NOMO-1 (cell line): ENCODE measurements at regions not wholly inside any gene's neighbourhood (a gene's known extent, or its start where the extent isn't known, plus 50 kb on each side); places are given as distances from the start of the nearest gene placed in this dataset.
A peak's percentile ranks its signal among the peaks of the same experiment; 100 is the strongest.
"Not testable (repeated sequence)": the region's sequence is repeated elsewhere in the genome, so short reads cannot be mapped to it uniquely, and the experiment has no call there.

Experiments used
- DNase-seq, 2 experiments: peaks; one replicate each; lab custom pipeline; 2025; ENCODE audit not compliant: unreplicated experiment in 2 of 2; lab: John Stamatoyannopoulos, UW

DNA sequence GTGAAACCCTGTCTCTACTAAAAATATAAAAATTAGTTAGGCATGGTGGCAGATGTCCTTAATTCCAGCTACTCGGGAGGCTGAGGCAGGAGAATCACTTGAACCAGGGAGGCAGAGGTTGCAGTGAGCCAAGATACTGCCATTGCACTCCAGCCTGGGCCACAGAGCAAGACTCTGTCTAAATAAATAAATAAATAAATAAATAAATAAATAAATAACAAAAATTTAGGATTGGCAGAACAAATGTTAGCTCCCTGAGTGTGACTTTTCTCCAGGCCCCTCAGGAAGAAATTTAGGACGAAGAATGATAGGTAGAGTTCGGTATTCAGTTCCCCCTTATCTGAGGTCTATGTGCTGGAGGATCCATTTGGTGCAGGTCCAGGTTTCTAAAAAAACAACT is 181.2 kb downstream of the CD47 start:
- not testable (repeated sequence) for DNase-seq

DNA sequence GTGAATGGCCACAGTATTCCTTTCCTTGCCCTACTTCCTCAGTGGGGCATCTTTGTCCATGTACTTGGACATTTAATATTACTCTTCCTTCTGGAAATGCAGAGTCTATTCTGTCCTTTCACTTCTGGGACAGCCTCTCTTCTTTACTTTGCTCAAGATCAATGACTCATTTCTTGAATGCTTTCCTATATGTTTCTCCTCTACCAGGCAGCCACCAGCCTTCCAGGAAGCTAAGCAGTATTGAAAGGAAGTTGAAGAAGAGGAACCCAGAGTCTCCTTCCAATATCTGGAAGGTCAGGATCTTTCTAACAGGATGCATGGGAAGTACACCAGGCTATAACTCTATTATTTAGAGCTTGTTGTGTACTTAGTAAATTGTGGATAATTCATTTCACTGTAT is 182.8 kb downstream of the CD47 start:
- DNase-seq, result no peak

DNA sequence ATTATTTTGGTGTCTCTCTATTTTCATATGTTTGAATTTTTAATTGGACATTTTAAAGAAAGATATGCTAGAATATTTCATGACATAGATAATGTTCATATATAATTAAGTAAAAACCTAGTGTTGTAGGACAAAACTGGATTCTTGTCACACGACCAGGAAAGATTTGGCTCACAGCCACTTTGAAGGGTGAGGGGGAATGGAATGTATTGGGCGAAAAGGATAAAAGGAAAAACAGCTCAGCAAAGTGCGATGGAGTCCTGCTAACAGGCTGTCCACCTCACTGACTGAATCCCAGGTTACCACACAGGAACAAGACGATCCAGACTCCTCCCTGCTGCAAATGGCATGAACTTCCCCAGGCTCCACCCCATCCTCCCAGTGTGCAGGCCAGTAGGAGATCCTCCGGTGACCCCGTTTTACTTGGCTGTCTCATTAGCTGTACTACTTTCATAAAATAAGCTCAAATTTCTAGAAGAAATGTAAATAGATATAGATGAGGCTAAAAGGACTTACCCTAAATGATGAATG is 186.2 kb downstream of the CD47 start:
- DNase-seq, result no peak

DNA sequence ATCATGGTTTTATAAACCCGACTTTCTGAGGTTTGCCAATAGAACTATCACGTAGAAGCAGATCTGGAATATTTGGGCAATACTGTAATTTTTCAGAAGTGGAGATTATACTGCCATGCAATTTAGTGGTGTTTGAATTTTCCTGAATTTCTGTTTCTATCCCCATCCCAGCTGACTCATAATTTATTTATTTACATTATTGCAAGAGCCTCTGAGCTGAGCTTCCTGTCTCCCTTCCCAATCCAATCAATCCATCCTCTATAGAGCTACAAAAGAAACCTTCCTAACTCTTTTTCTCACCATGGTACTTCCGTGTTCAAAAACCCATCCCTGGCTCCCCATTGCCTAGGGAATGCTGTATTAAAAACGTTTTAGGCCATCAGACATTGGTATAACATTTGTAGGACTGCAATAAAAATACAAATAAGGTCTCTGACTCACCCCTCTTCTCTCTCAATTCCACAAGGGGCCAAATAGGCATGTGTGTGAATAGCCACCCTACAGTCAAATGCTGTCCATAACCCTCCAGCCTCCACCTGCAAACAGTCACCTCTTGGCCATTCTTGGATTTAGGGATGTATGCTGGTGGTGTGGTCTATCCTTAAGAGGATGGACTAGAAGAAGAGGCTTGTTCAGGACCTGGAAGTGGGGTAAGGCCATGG is 190.7 kb downstream of the CD47 start:
- no peak for DNase-seq

DNA sequence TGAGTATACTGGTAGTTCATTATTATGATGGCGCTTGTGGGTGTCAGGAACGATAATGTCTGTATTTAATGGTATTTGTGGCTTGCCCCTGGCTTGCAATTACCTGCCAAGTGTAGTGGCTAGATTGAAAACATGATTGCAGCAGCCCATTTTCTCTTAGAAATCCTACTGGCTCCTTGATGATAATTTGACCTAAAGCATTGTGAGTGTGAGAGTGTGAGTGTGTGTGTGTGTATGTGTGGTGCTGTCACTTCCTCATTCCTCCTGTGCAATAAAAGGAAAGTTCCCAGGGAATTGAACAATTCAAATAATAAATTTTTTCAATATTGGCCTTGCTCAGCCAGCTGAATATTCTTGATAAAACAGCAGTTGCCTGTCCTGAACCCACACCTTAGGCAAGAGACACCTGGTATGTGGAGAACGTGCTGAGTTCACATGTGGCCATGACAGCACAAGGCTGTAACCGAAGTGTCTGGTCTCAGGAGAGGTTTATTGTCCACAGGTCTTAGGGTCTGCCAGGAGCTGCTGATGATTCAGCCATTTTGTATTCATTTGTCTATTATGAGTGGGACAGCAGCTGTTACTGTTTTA is 193.3 kb downstream of the CD47 start:
- peak in 1 of 2 experiments; percentile 10 for DNase-seq

DNA sequence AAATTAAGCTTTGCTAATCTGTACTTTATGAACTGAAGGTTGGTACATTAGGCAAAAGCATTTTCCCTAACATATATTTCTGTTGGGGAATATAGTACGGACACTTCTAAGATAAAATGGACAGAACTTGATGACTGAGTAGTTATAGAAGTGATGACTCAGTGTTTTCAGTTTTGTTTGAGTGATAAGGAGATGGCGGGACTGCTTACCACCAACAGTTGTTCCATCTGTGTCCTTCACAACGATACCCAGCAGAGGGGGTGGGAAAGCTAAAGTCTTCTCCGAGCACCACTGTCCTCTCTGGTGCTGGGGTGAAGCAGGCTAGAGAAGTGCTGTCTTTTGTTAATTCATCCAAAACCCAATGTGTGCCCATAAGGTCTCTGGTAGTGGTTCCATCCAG is 195.8 kb downstream of the CD47 start:
- no peak for DNase-seq

DNA sequence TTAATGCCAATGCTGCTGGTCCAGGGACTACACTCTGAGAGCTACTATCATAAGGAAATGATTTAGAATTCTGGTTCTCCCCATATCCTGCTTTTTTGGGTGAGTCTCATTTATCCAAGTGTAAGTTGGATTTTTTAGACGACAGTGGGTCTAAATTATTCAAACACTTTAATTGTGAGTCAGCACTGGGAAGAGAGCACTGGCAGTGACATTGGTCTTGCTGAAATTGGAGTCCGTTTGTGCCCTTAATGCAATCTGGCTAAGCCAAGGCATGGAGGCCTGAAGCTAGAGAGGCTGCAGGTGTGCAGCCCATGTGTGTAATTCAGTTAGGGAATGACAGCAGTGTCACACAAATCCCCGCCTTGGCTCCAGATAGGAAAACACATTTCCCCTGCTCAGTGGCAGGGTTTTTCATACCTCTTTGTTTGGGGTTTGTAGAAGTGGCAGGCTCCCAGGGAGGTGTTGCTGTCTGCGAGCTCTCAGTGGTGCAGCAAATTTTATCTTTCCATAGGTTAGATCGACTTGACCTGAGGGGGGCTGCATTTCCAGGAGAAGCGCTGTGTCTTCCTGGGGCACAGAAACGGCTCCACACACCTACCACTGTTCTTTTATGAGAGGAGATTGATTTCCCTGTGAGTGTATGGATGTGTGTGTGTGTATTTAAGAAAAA is 197.7 kb downstream of the CD47 start:
- no peak for DNase-seq

DNA sequence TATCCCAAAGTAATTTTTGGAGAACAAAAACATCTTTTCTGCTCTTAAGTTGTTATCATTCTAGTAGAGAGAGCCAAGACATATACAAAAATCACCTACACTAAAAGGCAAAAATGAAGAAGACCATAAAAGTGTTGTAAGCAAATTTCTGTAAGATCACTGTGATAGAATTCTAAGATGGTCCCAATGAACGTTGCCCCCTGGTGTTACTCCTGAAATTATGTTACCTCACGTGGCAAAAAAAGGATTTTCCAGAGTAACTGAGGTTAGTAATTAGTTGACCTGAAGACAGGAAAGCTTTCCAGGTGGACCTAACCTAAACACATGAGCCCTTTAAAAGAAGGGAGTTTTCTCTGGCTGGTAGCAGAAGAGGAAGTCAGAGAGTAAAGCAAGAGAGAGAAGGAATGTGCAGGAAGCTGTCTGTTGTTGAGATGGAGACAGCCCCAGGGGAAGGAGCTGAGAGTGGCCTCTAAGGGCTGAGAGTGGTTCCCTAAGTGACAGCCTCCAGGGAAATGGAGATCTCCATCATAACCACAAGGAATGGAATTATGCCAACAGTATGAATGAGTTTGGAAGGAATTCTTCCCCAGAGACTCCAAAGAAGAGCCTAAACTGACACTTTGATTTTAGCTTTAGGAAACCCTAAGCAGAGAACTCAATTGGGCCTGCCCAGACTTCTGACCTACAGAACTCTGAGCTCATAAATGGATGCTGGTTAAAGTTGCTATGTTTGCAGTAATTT is 205.9 kb downstream of the CD47 start:
- peak in 1 of 2 experiments; percentile 13 for DNase-seq

DNA sequence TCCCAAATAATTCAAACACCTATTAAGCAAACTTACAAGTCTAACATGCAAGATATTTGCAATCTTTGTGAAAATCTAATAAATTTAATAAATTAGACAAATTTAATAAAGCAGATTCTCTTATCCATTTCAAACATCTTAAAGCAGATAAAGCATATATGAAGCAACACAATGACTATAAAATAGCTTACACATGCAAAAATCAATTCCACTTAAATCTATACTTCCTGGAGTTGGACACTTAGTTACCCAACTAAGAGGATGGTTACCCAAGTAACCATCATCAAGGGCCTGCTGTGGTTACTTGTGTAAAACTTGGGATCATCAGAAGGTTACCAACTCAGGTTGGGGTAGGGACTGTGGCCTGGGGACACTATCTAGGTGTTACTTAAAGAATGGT is 206.8 kb downstream of the CD47 start:
- no peak for DNase-seq

DNA sequence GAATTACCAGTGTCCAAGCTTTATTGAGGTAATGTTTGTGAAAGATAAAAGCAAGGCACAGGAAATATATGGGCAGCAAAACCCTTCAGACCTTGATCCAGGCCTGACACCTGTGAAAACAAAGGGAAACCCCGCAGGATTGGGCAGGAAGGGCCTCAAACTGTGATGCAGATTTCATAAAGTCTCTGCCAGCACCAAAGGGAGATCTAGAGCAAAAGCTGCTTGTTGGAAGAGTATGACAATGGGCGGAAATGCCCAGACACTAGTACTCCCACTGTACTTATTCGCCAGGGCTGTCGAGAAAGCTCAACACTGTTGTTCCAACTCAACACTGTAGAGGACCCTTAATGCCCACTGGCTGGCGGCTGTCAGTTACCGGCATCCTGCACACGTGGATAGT is 207.9 kb downstream of the CD47 start:
- DNase-seq, result no peak

DNA sequence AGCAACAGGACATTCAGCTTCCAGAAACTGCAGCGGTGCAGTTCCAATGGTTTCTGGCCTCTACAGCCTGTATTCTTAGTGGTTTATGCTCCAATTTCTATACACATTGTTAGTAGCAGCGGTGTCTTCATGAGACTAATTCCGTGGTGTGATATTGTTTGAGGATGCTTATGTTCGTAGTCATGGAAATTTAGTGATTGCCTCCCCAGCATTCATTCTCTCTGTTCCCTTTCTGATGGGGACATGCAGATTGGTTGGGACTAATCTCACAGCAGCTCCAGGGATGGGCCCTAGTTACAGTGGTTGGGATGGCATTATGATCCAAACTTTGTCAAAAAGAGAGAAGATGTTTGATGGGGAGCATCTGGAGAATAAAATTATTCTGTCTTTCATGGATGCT is 208.6 kb downstream of the CD47 start:
- DNase-seq, result no peak

DNA sequence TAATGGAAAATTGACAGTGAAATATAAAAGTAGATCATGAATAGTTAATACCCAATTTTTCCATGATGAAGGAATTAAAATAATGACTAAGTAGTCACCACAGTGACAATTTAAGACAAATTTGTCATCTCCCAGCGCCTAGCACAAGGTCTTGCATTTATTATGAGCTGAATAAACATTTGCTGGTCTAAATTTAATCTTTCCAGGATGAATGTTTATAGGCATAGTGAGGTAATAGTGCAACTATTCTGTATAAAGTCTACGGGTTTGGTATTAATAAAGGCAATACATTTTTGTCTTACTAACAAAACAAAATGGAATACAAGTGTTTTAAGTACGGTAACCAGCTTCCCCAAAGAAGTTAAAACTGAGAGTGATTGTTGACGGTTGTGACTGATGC is 209.3 kb downstream of the CD47 start:
- DNase-seq, result no peak

DNA sequence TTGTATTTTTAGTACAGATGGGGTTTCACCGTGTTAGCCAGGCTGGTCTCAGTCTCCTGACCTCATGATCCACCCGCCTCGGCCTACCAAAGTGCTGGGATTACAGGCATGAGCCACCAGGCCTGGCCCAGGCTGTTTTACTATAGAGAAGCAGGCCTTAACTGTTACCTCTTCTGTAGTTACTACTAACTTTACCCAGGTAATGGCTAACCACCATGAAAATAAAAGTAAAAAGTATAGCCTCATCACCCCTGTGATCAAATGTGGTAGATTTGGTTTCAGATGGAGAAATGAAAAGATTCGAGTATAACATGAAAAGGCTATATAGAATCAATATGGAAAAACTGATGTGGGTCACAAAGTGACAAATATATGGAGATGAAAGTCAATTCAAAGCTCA is 210.1 kb downstream of the CD47 start:
- DNase-seq, result no peak

DNA sequence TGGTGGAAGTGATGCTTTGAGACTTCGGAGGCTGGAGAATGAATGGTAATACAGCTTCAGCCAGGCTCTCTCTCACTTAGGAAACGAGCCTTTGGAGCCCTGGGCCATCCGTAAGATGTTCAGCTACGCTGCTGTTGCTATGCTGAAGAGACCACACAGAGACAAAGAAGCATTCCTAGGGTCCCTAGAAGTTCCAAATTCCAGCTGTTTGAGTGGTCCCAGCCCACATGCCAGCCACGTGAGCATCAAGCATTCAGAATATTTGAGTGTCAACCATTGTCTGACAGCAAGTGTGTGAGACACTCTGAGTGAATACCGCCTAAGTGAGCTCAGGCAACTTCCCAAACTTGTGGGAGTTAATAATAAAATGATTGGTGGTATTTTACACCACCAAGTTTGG is 212.9 kb downstream of the CD47 start:
- DNase-seq, result no peak

DNA sequence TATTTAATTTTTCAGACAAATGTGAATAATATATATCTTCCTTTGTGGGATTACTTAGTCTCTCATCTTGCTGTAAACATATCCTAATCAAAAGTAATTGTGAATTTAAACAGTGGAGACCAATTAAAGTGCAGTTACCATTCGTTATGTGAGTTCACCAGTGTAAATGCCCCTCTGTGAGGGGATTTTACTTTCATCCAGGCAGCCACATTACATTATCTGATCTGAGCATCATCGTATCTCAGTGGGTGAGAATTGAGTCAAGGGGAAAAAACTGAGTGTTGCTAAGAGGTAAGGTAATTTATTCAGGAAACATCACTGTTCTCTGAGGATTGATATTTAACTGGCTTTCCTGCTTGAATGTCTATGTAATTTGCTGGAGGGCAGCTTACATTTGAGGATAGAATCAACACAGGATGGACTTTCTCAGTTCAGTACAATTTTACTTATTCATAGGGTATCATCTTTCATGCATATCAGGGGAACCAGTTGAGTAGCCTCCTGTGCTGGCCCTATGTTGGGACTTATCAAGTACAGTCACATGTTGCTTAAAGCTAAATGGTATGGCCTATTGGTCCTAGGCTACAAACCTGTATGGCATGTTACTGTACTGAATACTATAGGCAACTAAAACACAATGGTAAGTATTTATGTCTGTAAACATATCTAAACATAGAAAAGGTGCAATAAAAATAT is 219.7 kb downstream of the CD47 start:
- no peak for DNase-seq

DNA sequence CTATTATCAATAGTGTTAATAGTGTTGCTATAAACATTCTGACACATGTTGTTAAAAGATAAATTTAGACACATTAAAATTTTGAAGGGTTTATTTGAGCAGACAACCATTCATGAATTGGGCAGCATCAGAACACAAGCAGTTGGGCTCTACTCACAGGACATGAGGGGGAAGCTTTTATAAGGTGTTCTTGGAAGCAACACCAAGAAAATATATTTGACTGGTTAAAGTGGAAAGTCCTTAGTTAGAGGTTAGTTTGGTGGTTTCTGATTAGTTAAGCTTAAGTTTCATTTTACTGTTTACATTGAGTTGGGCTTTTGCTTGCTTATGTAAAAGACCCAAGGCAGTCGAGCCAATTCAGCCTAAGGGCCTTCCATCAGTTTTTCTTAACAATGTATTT is 220.7 kb downstream of the CD47 start:
- DNase-seq, result no peak

DNA sequence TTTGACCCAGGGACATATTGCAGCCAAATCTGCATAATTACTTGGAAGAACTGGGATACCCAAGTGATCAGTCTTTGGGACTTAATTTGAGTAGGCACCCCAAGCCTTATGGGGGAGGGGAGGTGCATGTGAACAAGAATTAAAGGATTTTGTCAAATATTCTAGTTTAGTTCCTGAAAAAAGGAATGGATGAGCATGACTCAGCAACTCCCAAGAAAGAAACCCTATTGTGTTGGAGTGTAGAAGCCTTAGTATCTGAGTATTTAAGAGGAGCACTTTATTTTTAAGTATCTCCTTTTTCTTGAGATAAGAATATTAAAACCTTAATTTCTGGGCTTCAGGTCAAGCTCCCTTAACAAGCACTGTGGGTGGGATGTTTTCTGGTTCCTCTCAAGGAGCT is 222.4 kb downstream of the CD47 start:
- DNase-seq, result no peak

DNA sequence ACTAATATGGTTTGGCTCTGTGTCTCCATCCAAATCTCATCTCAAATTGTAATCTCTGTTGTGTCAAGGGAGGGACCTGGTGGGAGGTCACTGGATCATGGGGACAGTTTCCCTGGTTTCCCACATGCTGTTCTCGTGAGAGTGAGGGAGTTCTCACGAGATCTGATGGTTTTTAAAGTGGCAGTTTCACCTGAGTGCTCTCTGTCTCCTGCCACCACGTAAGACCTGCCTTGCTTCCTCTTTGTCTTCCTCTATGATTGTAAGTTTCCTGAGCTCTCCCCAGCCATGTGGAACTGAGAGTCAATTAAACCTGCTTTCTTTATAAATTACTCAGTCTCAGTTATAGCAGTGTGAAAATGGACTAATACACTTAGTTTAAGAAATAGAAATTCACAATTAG is 228.9 kb downstream of the CD47 start:
- peak; percentile 13 to 50 for DNase-seq

DNA sequence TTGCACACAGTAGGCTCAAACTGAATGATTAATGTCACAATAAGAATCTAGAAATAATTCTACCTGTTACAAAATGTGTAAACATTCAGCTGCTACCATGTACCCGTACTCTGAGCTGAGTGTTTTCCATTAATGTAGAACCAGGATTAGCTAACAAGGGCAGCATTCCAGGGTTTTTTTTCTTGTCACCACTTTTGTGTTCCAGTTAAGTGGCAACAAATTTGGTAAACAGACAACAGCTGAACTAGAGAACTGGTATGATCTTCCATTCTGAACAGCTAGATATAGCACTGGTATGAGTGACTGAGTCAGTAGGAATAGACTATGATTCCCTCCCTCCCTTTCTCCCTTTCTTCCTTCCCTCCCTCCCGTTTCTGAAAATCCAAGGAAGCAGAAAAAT is 229.4 kb downstream of the CD47 start:
- no peak for DNase-seq
